Astrocyte (in vitro differentiated cells and primary cell): ENCODE measurements at regions not wholly inside any gene's neighbourhood (a gene's known extent, or its start where the extent isn't known, plus 50 kb on each side); places are given as distances from the start of the nearest gene placed in this dataset.

Source experiments
- DNase-seq: peaks from one replicate; pipeline ENCODE4 v3.0.0-alpha.2; 2010; ENCODE audit warnings: low read depth
- FAIRE-seq: peaks from 2 replicates; lab custom pipeline; 2011; peaks lifted over from hg19 to GRCh38; lab: Jason Lieb, UNC
- H2AFZ ChIP-seq: 2 replicates; pipeline ENCODE4 v1.6.0; 2012; ENCODE audit warnings: low read depth, low read length, inconsistent platforms
- H3K27ac ChIP-seq: 2 replicates; pipeline ENCODE4 v1.5.1; 2011; ENCODE audit warnings: low read depth, low read length, inconsistent platforms
- H3K27me3 ChIP-seq: 2 replicates; pipeline ENCODE4 v1.6.0; 2011; ENCODE audit warnings: low read length, inconsistent platforms; ENCODE audit not compliant: insufficient read depth
- H3K36me3 ChIP-seq: 2 replicates; pipeline ENCODE4 v1.5.1; 2011; ENCODE audit warnings: low read length, inconsistent platforms; ENCODE audit not compliant: insufficient read depth
- H3K4me1 ChIP-seq: 2 replicates; pipeline ENCODE4 v1.5.1; 2011; ENCODE audit warnings: low read length, inconsistent platforms; ENCODE audit not compliant: insufficient read depth
- H3K4me2 ChIP-seq: 2 replicates; pipeline ENCODE4 v1.6.0; 2012; ENCODE audit warnings: low read length, inconsistent platforms
- H3K4me3 ChIP-seq: 2 replicates; pipeline ENCODE4 v1.5.1; 2011; ENCODE audit warnings: low read depth, mild to moderate bottlenecking, low read length, inconsistent platforms; ENCODE audit not compliant: insufficient read depth
- H3K79me2 ChIP-seq: 2 replicates; pipeline ENCODE4 v1.6.0; 2012; ENCODE audit warnings: mild to moderate bottlenecking, low read length, inconsistent platforms; ENCODE audit not compliant: insufficient read depth
- H3K9ac ChIP-seq: 2 replicates; pipeline ENCODE4 v1.6.0; 2012; ENCODE audit warnings: mild to moderate bottlenecking, low read length, inconsistent platforms
- H3K9me3 ChIP-seq: 2 replicates; pipeline ENCODE4 v1.5.1; 2012; ENCODE audit warnings: low read depth, mild to moderate bottlenecking, low read length, inconsistent platforms; ENCODE audit not compliant: insufficient read depth
- H4K20me1 ChIP-seq: 2 replicates; pipeline ENCODE4 v1.6.0; 2012; ENCODE audit warnings: low read length, inconsistent platforms; ENCODE audit not compliant: insufficient read depth
- H3K27ac Mint-ChIP-seq: one replicate; pipeline ENCODE4 v1.8.0; 2021; ENCODE audit warnings: mild to moderate bottlenecking, mixed read lengths; ENCODE audit not compliant: unreplicated experiment
- H3K27me3 Mint-ChIP-seq: one replicate; pipeline ENCODE4 v1.8.0; 2021; ENCODE audit warnings: low read depth, mixed read lengths; ENCODE audit not compliant: unreplicated experiment
- H3K36me3 Mint-ChIP-seq: one replicate; pipeline ENCODE4 v1.8.0; 2021; ENCODE audit warnings: low read depth, mixed read lengths; ENCODE audit not compliant: unreplicated experiment
- H3K4me1 Mint-ChIP-seq: one replicate; pipeline ENCODE4 v1.8.0; 2021; ENCODE audit warnings: low read depth, mixed read lengths; ENCODE audit not compliant: unreplicated experiment
- H3K4me3 Mint-ChIP-seq: one replicate; pipeline ENCODE4 v1.8.0; 2021; ENCODE audit warnings: mild to moderate bottlenecking, moderate library complexity, mixed read lengths; ENCODE audit not compliant: unreplicated experiment
- H3K9me3 Mint-ChIP-seq: one replicate; pipeline ENCODE4 v1.8.0; 2021; ENCODE audit warnings: mild to moderate bottlenecking, mixed read lengths; ENCODE audit not compliant: unreplicated experiment
- EZH2 ChIP-seq: IDR thresholded peaks from 2 replicates; pipeline ENCODE4 v1.6.1; 2012; ENCODE audit warnings: mild to moderate bottlenecking, low read length, inconsistent platforms; ENCODE audit not compliant: insufficient read depth
- TF ChIP-seq, protein P1 (sequence below): IDR thresholded peaks from 2 replicates; pipeline ENCODE4 v1.5.1; 2011; ENCODE audit warnings: low read depth, mild to moderate bottlenecking, inconsistent platforms, low read length, moderate library complexity; ENCODE audit not compliant: insufficient read depth

DNA sequence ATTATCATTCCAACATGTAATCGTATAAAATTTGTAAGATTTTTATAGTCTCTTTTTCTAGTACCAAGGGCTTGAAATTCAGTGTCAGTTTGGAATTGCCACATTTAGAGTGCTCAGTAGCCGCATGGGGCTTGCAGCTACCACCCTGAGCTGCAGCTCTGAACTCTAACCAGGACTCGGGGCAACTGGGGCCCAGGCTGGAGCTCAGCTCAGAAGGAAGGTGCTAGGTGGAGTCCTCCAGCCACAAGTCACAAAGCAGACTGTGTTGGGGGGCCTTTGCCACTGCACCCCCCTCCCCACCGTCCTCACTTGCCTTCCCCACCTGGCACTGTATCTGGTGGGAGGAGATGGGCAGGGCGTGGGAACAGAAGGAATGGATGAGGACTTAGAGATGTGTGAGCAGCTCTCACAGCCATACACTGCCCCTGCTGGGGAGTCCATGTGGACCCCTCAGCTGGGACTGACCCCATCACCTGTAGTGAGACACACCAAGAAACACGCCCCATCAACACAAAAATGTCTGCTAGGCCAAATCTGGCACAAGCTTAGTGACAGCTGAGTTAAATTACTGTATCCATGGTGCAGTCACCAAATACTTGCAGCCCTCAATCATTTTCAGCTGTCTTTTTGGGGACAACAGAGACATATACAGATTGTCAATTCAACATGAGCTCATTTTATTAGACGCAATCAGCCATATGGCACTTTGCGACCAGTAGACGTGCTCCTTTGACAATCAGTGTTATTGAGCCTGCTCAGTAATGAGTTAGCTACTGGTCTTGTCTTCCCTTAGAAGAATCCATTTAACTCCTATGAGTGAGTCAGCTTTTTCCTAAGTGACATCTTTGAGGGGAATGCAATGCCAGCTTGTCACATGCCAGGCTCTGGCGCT lies 241.7 kb upstream of the RAB4A start:
- Histone ChIP-seq H3K36me3 (no peaks in the 10 kb centered on the region), H3K9me3 (no peaks in the 10 kb centered on the region), H2AFZ (no peak overlapping the region), H3K27ac (no peak overlapping the region), H3K4me3 (no peak overlapping the region), H3K79me2 (no peaks in the 10 kb centered on the region), H3K4me2 (no peak overlapping the region), H3K9ac (no peak overlapping the region), H3K4me1 (peaks cover 6% of the 10 kb centered on the region), H3K27me3 (peaks cover 11% of the 10 kb centered on the region), H4K20me1 (no peaks in the 10 kb centered on the region)
- H3K9me3 Mint-ChIP-seq, result no peaks in the 10 kb centered on the region
- no peak for DNase-seq
- peaks cover 15% of the 10 kb centered on the region for H3K27me3 Mint-ChIP-seq
- H3K4me1 Mint-ChIP-seq, result peaks cover 22% of the 10 kb centered on the region
- H3K4me3 Mint-ChIP-seq, result no peak overlapping the region
- no peak for TF ChIP-seq EZH2
- TF ChIP-seq, protein P1, sequence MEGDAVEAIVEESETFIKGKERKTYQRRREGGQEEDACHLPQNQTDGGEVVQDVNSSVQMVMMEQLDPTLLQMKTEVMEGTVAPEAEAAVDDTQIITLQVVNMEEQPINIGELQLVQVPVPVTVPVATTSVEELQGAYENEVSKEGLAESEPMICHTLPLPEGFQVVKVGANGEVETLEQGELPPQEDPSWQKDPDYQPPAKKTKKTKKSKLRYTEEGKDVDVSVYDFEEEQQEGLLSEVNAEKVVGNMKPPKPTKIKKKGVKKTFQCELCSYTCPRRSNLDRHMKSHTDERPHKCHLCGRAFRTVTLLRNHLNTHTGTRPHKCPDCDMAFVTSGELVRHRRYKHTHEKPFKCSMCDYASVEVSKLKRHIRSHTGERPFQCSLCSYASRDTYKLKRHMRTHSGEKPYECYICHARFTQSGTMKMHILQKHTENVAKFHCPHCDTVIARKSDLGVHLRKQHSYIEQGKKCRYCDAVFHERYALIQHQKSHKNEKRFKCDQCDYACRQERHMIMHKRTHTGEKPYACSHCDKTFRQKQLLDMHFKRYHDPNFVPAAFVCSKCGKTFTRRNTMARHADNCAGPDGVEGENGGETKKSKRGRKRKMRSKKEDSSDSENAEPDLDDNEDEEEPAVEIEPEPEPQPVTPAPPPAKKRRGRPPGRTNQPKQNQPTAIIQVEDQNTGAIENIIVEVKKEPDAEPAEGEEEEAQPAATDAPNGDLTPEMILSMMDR, result no peak
- FAIRE-seq, result no peak
- H3K27ac Mint-ChIP-seq, result peak overlapping the region; percentile 75
- H3K36me3 Mint-ChIP-seq, result no peaks in the 10 kb centered on the region

- no peaks in the 10 kb centered on the region for H3K36me3 Mint-ChIP-seq
- no peak overlapping the region for H3K27ac ChIP-seq
- no peak for DNase-seq
- no peaks in the 10 kb centered on the region for H3K36me3 ChIP-seq
- H3K79me2 ChIP-seq, result no peaks in the 10 kb centered on the region
- no peak overlapping the region for H3K4me3 ChIP-seq
- H3K4me1 ChIP-seq, result peaks cover 1% of the 10 kb centered on the region
- no peak overlapping the region for H2AFZ ChIP-seq
- no peaks in the 10 kb centered on the region for H3K9me3 Mint-ChIP-seq
- H4K20me1 ChIP-seq, result no peaks in the 10 kb centered on the region
- FAIRE-seq, result no peak
- TF ChIP-seq, protein P1, result no peak
- TF ChIP-seq EZH2, result no peak
- no peaks in the 10 kb centered on the region for H3K9me3 ChIP-seq
- H3K4me3 Mint-ChIP-seq, result no peak overlapping the region
- H3K4me1 Mint-ChIP-seq, result peaks cover 22% of the 10 kb centered on the region
- H3K27ac Mint-ChIP-seq, result peak overlapping the region; percentile 75
- peaks cover 11% of the 10 kb centered on the region for H3K27me3 ChIP-seq
- peaks cover 18% of the 10 kb centered on the region for H3K27me3 Mint-ChIP-seq
- no peak overlapping the region for H3K9ac ChIP-seq
- H3K4me2 ChIP-seq, result no peak overlapping the region
Measured at GRCh38 chr1:229029879-229030235, 241.1 kb upstream of the RAB4A start.

DNA sequence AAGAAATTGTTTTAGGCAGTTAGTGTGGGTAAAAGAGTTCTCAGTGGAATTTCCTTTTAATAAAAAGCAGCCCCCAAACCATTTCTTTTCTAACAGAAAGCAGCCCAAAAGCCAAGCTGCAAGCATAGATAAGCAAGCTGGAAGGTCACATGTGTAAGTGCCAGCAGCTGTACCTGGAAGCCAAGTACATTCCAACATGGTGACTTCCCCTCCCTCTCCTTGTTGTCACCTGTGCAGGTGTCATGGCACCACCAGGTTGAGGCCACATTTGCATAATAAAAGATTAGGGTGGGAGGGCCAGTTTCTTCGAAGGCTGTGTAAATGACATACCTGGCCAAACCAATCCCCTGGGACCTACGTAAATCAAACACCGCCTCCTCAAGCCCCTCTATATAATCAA lies 240.3 kb upstream of the RAB4A start:
- no peak for FAIRE-seq
- Histone ChIP-seq H3K27ac (no peak overlapping the region), H2AFZ (no peak overlapping the region), H3K4me1 (no peaks in the 10 kb centered on the region), H3K4me3 (no peak overlapping the region), H3K4me2 (no peak overlapping the region), H4K20me1 (no peaks in the 10 kb centered on the region), H3K36me3 (no peaks in the 10 kb centered on the region), H3K9ac (no peak overlapping the region), H3K9me3 (no peaks in the 10 kb centered on the region), H3K79me2 (no peaks in the 10 kb centered on the region), H3K27me3 (peaks cover 12% of the 10 kb centered on the region)
- no peak for TF ChIP-seq EZH2
- TF ChIP-seq, protein P1, result no peak
- H3K9me3 Mint-ChIP-seq, result no peaks in the 10 kb centered on the region
- no peak for DNase-seq
- no peaks in the 10 kb centered on the region for H3K36me3 Mint-ChIP-seq
- no peak overlapping the region for H3K4me3 Mint-ChIP-seq
- H3K27ac Mint-ChIP-seq, result no peak overlapping the region
- H3K4me1 Mint-ChIP-seq, result peaks cover 22% of the 10 kb centered on the region
- H3K27me3 Mint-ChIP-seq, result peaks cover 22% of the 10 kb centered on the region
